ENCODE measurements at regions not wholly inside any gene's neighbourhood (a gene's known extent, or its start where the extent isn't known, plus 50 kb on each side); places are given as distances from the start of the nearest gene placed in this dataset.

GRCh38 chr20:19958928-19959327, 58.2 kb upstream of the NAA20 start:
- no peak for DNase-seq

GRCh38 chr20:19960745-19961144, 56.4 kb upstream of the NAA20 start:
- no peak for DNase-seq

- no peak for DNase-seq
Observed at GRCh38 chr20:19961293-19961692, 55.9 kb upstream of the NAA20 start.

- no peak for DNase-seq
Observed at GRCh38 chr20:19962958-19963357, 54.2 kb upstream of the NAA20 start.

GRCh38 chr20:19964289-19965265, 52.6 kb upstream of the NAA20 start:
- no peak for DNase-seq

GRCh38 chr20:19966840-19967239, 50.3 kb upstream of the NAA20 start:
- DNase-seq = no peak
